ENCODE measurements at regions not wholly inside any gene's neighbourhood (a gene's known extent, or its start where the extent isn't known, plus 50 kb on each side); places are given as distances from the start of the nearest gene placed in this dataset.

DNA sequence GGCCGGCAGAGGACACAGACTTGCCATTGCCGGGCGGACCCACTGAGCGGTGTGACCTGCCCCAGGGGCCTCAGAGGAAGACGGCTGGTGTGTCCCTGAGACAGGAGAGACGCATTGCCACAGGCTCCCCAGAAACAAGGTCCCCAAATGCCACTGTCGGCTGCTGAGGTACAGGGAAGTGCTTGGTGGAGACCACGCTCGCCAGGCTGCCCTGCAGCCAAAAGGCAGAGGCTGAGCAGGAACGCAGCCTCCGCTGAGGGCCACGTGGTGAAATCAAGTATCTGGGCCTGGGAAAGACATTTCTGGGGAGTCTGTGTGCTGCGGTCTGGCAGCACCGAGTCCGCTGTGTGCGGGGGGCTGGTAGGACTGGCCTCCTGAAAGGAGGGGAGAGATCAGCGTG is 794.9 kb downstream of the BRD1 start:
- no peak for TF ChIP-seq EP300 (IDR thresholded peaks at IDR 0.05)
- TF ChIP-seq CTCF (IDR thresholded peaks at IDR 0.05): no peak
- no peak for TF ChIP-seq POLR2A (IDR thresholded peaks at IDR 0.05)
- no peak for TF ChIP-seq POLR2AphosphoS5 (IDR thresholded peaks at IDR 0.05)
